Large intestine (tissue), 3 donors: ENCODE measurements at regions not wholly inside any gene's neighbourhood (a gene's known extent, or its start where the extent isn't known, plus 50 kb on each side); places are given as distances from the start of the nearest gene placed in this dataset.
A peak's percentile ranks its signal among the peaks of the same experiment; 100 is the strongest.

ENCODE experiments used
- DNase-seq, 2 donors: peaks; one replicate each; pipeline versions ENCODE4 v3.0.0 to v3.0.0-alpha.2; 2013
- H3K27ac ChIP-seq: one replicate; pipeline ENCODE4 v1.5.1; 2013; ENCODE audit warnings: low read length
- H3K27me3 ChIP-seq: 2 replicates; pipeline ENCODE4 v1.6.1; 2013; ENCODE audit warnings: low read length; ENCODE audit not compliant: control insufficient read depth, insufficient read depth
- H3K36me3 ChIP-seq: 2 replicates; pipeline ENCODE4 v1.6.1; 2013; ENCODE audit warnings: low read length; ENCODE audit not compliant: control insufficient read depth, insufficient read depth
- H3K4me1 ChIP-seq: one replicate; pipeline ENCODE4 v1.6.1; 2013; ENCODE audit warnings: low read length; ENCODE audit not compliant: control insufficient read depth, insufficient read depth
- H3K4me3 ChIP-seq: one replicate; pipeline ENCODE4 v1.5.1; 2013; ENCODE audit warnings: low read length
- H3K9me3 ChIP-seq: one replicate; pipeline ENCODE4 v1.6.1; 2013; ENCODE audit warnings: mild to moderate bottlenecking, low read depth, low read length, moderate library complexity; ENCODE audit not compliant: control insufficient read depth
- WGBS: methylation state at CpG from one replicate; pipeline ENCODE4 v1.1.5; 2013; ENCODE audit warnings: low lambda C conversion rate; ENCODE audit not compliant: insufficient coverage; 5-methylcytosine and 5-hydroxymethylcytosine counted together

- no peak for DNase-seq
- no peak overlapping the region for H3K4me3 ChIP-seq
- no peaks in the 10 kb centered on the region for H3K27me3 ChIP-seq
- no peaks in the 10 kb centered on the region for H3K36me3 ChIP-seq
- H3K9me3 ChIP-seq: no peaks in the 10 kb centered on the region
- no peak overlapping the region for H3K27ac ChIP-seq
- no CpG with 5 or more reads among the region's 1 CpG for WGBS
- H3K4me1 ChIP-seq: no peaks in the 10 kb centered on the region
Measured at GRCh38 chr4:19752599-19752998, 499.1 kb upstream of the SLIT2 start.

- no peaks in the 10 kb centered on the region for H3K36me3 ChIP-seq
- no peaks in the 10 kb centered on the region for H3K4me1 ChIP-seq
- no peaks in the 10 kb centered on the region for H3K9me3 ChIP-seq
- WGBS: no CpG with 5 or more reads among the region's 3 CpGs
- peak; percentile 24 to 46 for DNase-seq
- H3K27ac ChIP-seq: no peak overlapping the region
- no peaks in the 10 kb centered on the region for H3K27me3 ChIP-seq
- H3K4me3 ChIP-seq: no peak overlapping the region
Measured at GRCh38 chr4:19748519-19749479, 502.9 kb upstream of the SLIT2 start.

GRCh38 chr4:19746377-19746776 is 505.3 kb upstream of the SLIT2 start:
- Histone ChIP-seq H3K27ac (no peak overlapping the region), H3K36me3 (no peaks in the 10 kb centered on the region), H3K4me1 (no peaks in the 10 kb centered on the region), H3K27me3 (no peaks in the 10 kb centered on the region), H3K4me3 (no peak overlapping the region), H3K9me3 (no peaks in the 10 kb centered on the region)
- WGBS: 85% methylated on average over 2 of the region's 2 CpGs
- DNase-seq: no peak

GRCh38 chr4:19743115-19743638 is 508.5 kb upstream of the SLIT2 start:
- WGBS: no CpG with 5 or more reads among the region's 2 CpGs
- no peak for DNase-seq

GRCh38 chr4:19739101-19739651 is 512.5 kb upstream of the SLIT2 start:
- H3K4me3 ChIP-seq: no peak overlapping the region
- no peak overlapping the region for H3K27ac ChIP-seq
- DNase-seq: no peak
- H3K4me1 ChIP-seq: no peaks in the 10 kb centered on the region
- no peaks in the 10 kb centered on the region for H3K27me3 ChIP-seq
- H3K36me3 ChIP-seq: no peaks in the 10 kb centered on the region
- WGBS: 54% methylated on average over 2 of the region's 7 CpGs
- H3K9me3 ChIP-seq: no peaks in the 10 kb centered on the region

More at GRCh38 chr4:19743115-19743638, 508.5 kb upstream of the SLIT2 start:
- no peak overlapping the region for H3K27ac ChIP-seq
- H3K4me1 ChIP-seq: no peaks in the 10 kb centered on the region
- H3K9me3 ChIP-seq: no peaks in the 10 kb centered on the region
- no peak overlapping the region for H3K4me3 ChIP-seq
- no peaks in the 10 kb centered on the region for H3K36me3 ChIP-seq
- no peaks in the 10 kb centered on the region for H3K27me3 ChIP-seq

GRCh38 chr4:19736968-19737756 is 514.5 kb upstream of the SLIT2 start:
- Histone ChIP-seq H3K9me3 (no peaks in the 10 kb centered on the region), H3K4me1 (no peaks in the 10 kb centered on the region), H3K27me3 (no peaks in the 10 kb centered on the region), H3K4me3 (no peak overlapping the region), H3K36me3 (no peaks in the 10 kb centered on the region), H3K27ac (no peak overlapping the region)
- 88% methylated on average over 1 of the region's 1 CpG for WGBS
- DNase-seq: no peak

- Histone ChIP-seq H3K4me3 (no peak overlapping the region), H3K27me3 (no peaks in the 10 kb centered on the region), H3K27ac (no peak overlapping the region), H3K4me1 (no peaks in the 10 kb centered on the region), H3K9me3 (no peaks in the 10 kb centered on the region), H3K36me3 (no peaks in the 10 kb centered on the region)
- no peak for DNase-seq
Measured at GRCh38 chr4:19735012-19735411, 516.7 kb upstream of the SLIT2 start.

- Histone ChIP-seq H3K4me1 (no peaks in the 10 kb centered on the region), H3K27me3 (no peaks in the 10 kb centered on the region), H3K4me3 (no peak overlapping the region), H3K9me3 (no peaks in the 10 kb centered on the region), H3K27ac (no peak overlapping the region), H3K36me3 (no peaks in the 10 kb centered on the region)
- WGBS: 58% methylated on average over 4 of the region's 8 CpGs
- no peak for DNase-seq
Measured at GRCh38 chr4:19729886-19730651, 521.6 kb upstream of the SLIT2 start.

GRCh38 chr4:19728773-19729172 is 522.9 kb upstream of the SLIT2 start:
- H3K36me3 ChIP-seq: no peaks in the 10 kb centered on the region
- H3K27me3 ChIP-seq: no peaks in the 10 kb centered on the region
- no peak overlapping the region for H3K27ac ChIP-seq
- no peak overlapping the region for H3K4me3 ChIP-seq
- H3K4me1 ChIP-seq: no peaks in the 10 kb centered on the region
- WGBS: 57% methylated on average over 1 of the region's 1 CpG
- no peaks in the 10 kb centered on the region for H3K9me3 ChIP-seq
- DNase-seq: no peak

GRCh38 chr4:19727141-19727540 is 524.6 kb upstream of the SLIT2 start:
- 100% methylated on average over 1 of the region's 8 CpGs for WGBS
- H3K9me3 ChIP-seq: no peaks in the 10 kb centered on the region
- H3K4me1 ChIP-seq: no peaks in the 10 kb centered on the region
- H3K27ac ChIP-seq: no peak overlapping the region
- H3K27me3 ChIP-seq: no peaks in the 10 kb centered on the region
- no peaks in the 10 kb centered on the region for H3K36me3 ChIP-seq
- no peak for DNase-seq
- H3K4me3 ChIP-seq: no peak overlapping the region
